ENCODE measurements at regions not wholly inside any gene's neighbourhood (a gene's known extent, or its start where the extent isn't known, plus 50 kb on each side); places are given as distances from the start of the nearest gene placed in this dataset.

GRCh38 chr1:227451954-227452353 lies 111.4 kb upstream of the ZNF678 start:
- Histone ChIP-seq H3K4me3 (no peak overlapping the region), H3K9me2 (ENCODE audit: insufficient read depth) (no peaks in the 10 kb centered on the region), H3K79me2 (ENCODE audit: low read depth) (no peaks in the 10 kb centered on the region), H3K36me3 (ENCODE audit: low read depth) (no peaks in the 10 kb centered on the region), H3K4me2 (no peak overlapping the region), H4K20me1 (ENCODE audit: insufficient read depth) (no peaks in the 10 kb centered on the region), H2AFZ (no peak overlapping the region), H3K27me3 (ENCODE audit: insufficient read depth, low read depth) (peaks cover 33% of the 10 kb centered on the region; the same call in 1 of the 2 replicates), H3K4me1 (replicated peaks; ENCODE audit: insufficient read depth) (no peaks in the 10 kb centered on the region), H3F3A (ENCODE audit: insufficient read depth, low read depth) (no peaks in the 10 kb centered on the region), H3K9me3 (ENCODE audit: insufficient read depth, low read depth) (no peaks in the 10 kb centered on the region), H3K27ac (no peak overlapping the region)
- POLR2A ChIA-PET (ENCODE audit: unreplicated experiment): no interaction called here
- intact Hi-C loops (cut with micrococcal nuclease; ENCODE audit: unreplicated experiment): no loop called here
- no TSS peak for BruUV-seq (replicated peaks)
- no peak for DNase-seq
- CTCF ChIA-PET: no interaction called here
- TF ChIP-seq CTCF (conservative IDR thresholded peaks at IDR 0.05): no peak
- no peak for TF ChIP-seq EZH2 (IDR thresholded peaks at IDR 0.05; ENCODE audit: low read depth)

DNA sequence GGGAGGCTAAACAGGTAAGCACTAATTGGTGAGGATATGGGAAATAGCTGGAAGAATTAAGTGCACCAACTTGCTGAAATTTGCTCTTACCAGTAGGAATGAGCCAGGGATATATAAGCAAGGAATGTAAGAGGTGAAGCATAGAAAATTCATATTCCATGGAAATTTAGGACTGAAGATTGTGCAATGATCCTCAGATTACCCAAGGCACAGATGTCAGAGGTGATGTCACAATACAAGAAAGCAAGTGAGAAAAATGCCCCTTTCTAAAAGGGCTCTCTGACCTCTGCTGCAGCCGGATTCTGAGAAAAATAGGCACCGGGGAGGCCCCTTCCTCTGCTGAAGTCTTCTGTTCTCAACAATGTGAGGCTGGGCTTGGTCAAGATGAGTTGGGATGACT lies 112.3 kb upstream of the ZNF678 start:
- DNase-seq: no peak
- CTCF ChIA-PET: no interaction called here
- no TSS peak for BruUV-seq (replicated peaks)

DNA sequence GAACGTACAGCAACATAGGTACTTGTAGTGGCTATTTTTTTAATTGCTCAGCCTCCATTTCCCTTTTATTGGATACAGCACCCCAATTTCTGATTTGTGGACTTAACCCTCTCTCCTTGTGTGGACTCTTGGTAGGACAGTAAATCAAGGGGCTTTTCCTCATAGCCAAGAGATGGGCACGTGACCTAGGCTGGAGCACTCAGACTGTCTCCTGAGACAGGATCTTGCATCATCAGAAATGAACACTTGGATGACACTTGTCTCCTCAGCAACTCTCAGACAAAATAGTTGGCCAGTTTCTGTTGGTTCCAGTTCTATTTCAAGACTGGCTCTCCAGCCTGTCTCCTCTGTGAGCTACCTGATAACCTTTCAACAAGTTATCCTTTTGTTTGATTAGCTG lies 112.9 kb upstream of the ZNF678 start:
- no peaks in the 10 kb centered on the region for H3K4me1 ChIP-seq (replicated peaks; ENCODE audit: insufficient read depth)
- no peak for DNase-seq
- no peak overlapping the region for H2AFZ ChIP-seq
- intact Hi-C loops (cut with micrococcal nuclease; ENCODE audit: unreplicated experiment): no loop called here
- ChIA-PET CTCF (no interaction called here), POLR2A (ENCODE audit: unreplicated experiment) (no interaction called here)
- no peaks in the 10 kb centered on the region for H3F3A ChIP-seq (ENCODE audit: insufficient read depth, low read depth)
- peaks cover 25% of the 10 kb centered on the region; the same call in 1 of the 2 replicates for H3K27me3 ChIP-seq (ENCODE audit: insufficient read depth, low read depth)
- BruUV-seq (replicated peaks): no TSS peak
- H3K9me2 ChIP-seq (ENCODE audit: insufficient read depth): no peaks in the 10 kb centered on the region
- no peak overlapping the region for H3K4me2 ChIP-seq
- H3K4me3 ChIP-seq: no peak overlapping the region
- no peaks in the 10 kb centered on the region for H4K20me1 ChIP-seq (ENCODE audit: insufficient read depth)
- no peak overlapping the region for H3K27ac ChIP-seq
- no peaks in the 10 kb centered on the region for H3K79me2 ChIP-seq (ENCODE audit: low read depth)
- H3K9me3 ChIP-seq (ENCODE audit: insufficient read depth, low read depth): no peaks in the 10 kb centered on the region
- no peaks in the 10 kb centered on the region for H3K36me3 ChIP-seq (ENCODE audit: low read depth)
- TF ChIP-seq EZH2 (IDR thresholded peaks at IDR 0.05; ENCODE audit: low read depth) (no peak), CTCF (conservative IDR thresholded peaks at IDR 0.05) (no peak)

More for the DNA sequence above, 112.3 kb upstream of the ZNF678 start:
- Histone ChIP-seq H2AFZ (no peak overlapping the region), H4K20me1 (ENCODE audit: insufficient read depth) (no peaks in the 10 kb centered on the region), H3K4me2 (no peak overlapping the region), H3K27me3 (ENCODE audit: insufficient read depth, low read depth) (peaks cover 29% of the 10 kb centered on the region; the same call in 1 of the 2 replicates), H3K9me2 (ENCODE audit: insufficient read depth) (no peaks in the 10 kb centered on the region), H3K79me2 (ENCODE audit: low read depth) (no peaks in the 10 kb centered on the region), H3K27ac (no peak overlapping the region), H3K4me1 (replicated peaks; ENCODE audit: insufficient read depth) (no peaks in the 10 kb centered on the region), H3F3A (ENCODE audit: insufficient read depth, low read depth) (no peaks in the 10 kb centered on the region), H3K9me3 (ENCODE audit: insufficient read depth, low read depth) (no peaks in the 10 kb centered on the region), H3K36me3 (ENCODE audit: low read depth) (no peaks in the 10 kb centered on the region), H3K4me3 (no peak overlapping the region)
- no peak for TF ChIP-seq CTCF (conservative IDR thresholded peaks at IDR 0.05)
- TF ChIP-seq EZH2 (IDR thresholded peaks at IDR 0.05; ENCODE audit: low read depth): no peak
- POLR2A ChIA-PET (ENCODE audit: unreplicated experiment): no interaction called here
- intact Hi-C loops (cut with micrococcal nuclease; ENCODE audit: unreplicated experiment): no loop called here
